ENCODE measurements at regions not wholly inside any gene's neighbourhood (a gene's known extent, or its start where the extent isn't known, plus 50 kb on each side); places are given as distances from the start of the nearest gene placed in this dataset.

GRCh38 chr20:41672282-41672681, 54.1 kb upstream of the CHD6 start:
- no peak for DNase-seq (ENCODE audit: low spot score in 2 of 2)
- Histone ChIP-seq H3K27me3 (no peaks in the 10 kb centered on the region), H3K36me3 (no peaks in the 10 kb centered on the region), H3K27ac (no peak overlapping the region), H3K9me3 (peaks cover 0 to 3% (median 0%) of the 10 kb centered on the region in 4 donors), H3K4me1 (no peaks in the 10 kb centered on the region), H3K4me3 (no peak overlapping the region)
- TF ChIP-seq CTCF (IDR thresholded peaks at IDR 0.05) (no peak), EP300 (IDR thresholded peaks at IDR 0.05) (no peak), POLR2A (IDR thresholded peaks at IDR 0.05) (no peak)
- WGBS, 2 donors = 92 to 96% methylated on average over 3 of the region's 3 CpGs

- no peak for DNase-seq (ENCODE audit: low spot score in 2 of 2)
- 66 to 68% methylated on average over 6 of the region's 6 CpGs for WGBS, 2 donors
- no peak overlapping the region for H3K27ac ChIP-seq
- TF ChIP-seq POLR2A (IDR thresholded peaks at IDR 0.05) = no peak
- no peak for TF ChIP-seq CTCF (IDR thresholded peaks at IDR 0.05)
- TF ChIP-seq EP300 (IDR thresholded peaks at IDR 0.05) = no peak
- no peak overlapping the region for H3K4me3 ChIP-seq
- H3K4me1 ChIP-seq = no peaks in the 10 kb centered on the region
- no peaks in the 10 kb centered on the region for H3K36me3 ChIP-seq
- no peaks in the 10 kb centered on the region for H3K27me3 ChIP-seq
- H3K9me3 ChIP-seq = peaks cover 0 to 3% (median 0%) of the 10 kb centered on the region in 4 donors
Observed at GRCh38 chr20:41671143-41671542, 53.0 kb upstream of the CHD6 start.

GRCh38 chr20:41670631-41671030, 52.5 kb upstream of the CHD6 start:
- no peak for DNase-seq (ENCODE audit: low spot score in 2 of 2)
- WGBS, 2 donors = 65 to 70% methylated on average over 6 of the region's 6 CpGs
- Histone ChIP-seq H3K36me3 (no peaks in the 10 kb centered on the region), H3K4me3 (no peak overlapping the region), H3K27me3 (no peaks in the 10 kb centered on the region), H3K4me1 (no peaks in the 10 kb centered on the region), H3K27ac (no peak overlapping the region), H3K9me3 (peaks cover 0 to 3% (median 0%) of the 10 kb centered on the region in 4 donors)
- TF ChIP-seq POLR2A (IDR thresholded peaks at IDR 0.05) (no peak), EP300 (IDR thresholded peaks at IDR 0.05) (no peak), CTCF (IDR thresholded peaks at IDR 0.05) (no peak)

GRCh38 chr20:41669708-41670263, 51.6 kb upstream of the CHD6 start:
- 30 to 45% methylated on average over 6 of the region's 6 CpGs for WGBS, 2 donors
- TF ChIP-seq EP300 (IDR thresholded peaks at IDR 0.05) (no peak), POLR2A (IDR thresholded peaks at IDR 0.05) (no peak), CTCF (IDR thresholded peaks at IDR 0.05) (no peak)
- no peak for DNase-seq (ENCODE audit: low spot score in 2 of 2)
- Histone ChIP-seq H3K9me3 (peaks cover 0 to 3% (median 0%) of the 10 kb centered on the region in 4 donors), H3K27ac (no peak overlapping the region), H3K4me1 (no peaks in the 10 kb centered on the region), H3K36me3 (no peaks in the 10 kb centered on the region), H3K4me3 (no peak overlapping the region), H3K27me3 (no peaks in the 10 kb centered on the region)

GRCh38 chr20:41668057-41668749, 50.0 kb upstream of the CHD6 start:
- H3K9me3 ChIP-seq = peaks cover 0 to 3% (median 0%) of the 10 kb centered on the region in 4 donors
- no peaks in the 10 kb centered on the region for H3K4me1 ChIP-seq
- DNase-seq (ENCODE audit: low spot score in 2 of 2) = no peak
- no peak overlapping the region for H3K4me3 ChIP-seq
- WGBS, 2 donors = 70 to 83% methylated on average over 1 of the region's 1 CpG
- H3K36me3 ChIP-seq = no peaks in the 10 kb centered on the region
- no peaks in the 10 kb centered on the region for H3K27me3 ChIP-seq
- H3K27ac ChIP-seq = no peak overlapping the region
- TF ChIP-seq POLR2A (IDR thresholded peaks at IDR 0.05) (no peak), EP300 (IDR thresholded peaks at IDR 0.05) (no peak), CTCF (IDR thresholded peaks at IDR 0.05) (no peak)
